Neutrophil (primary cell): ENCODE measurements at regions not wholly inside any gene's neighbourhood (a gene's known extent, or its start where the extent isn't known, plus 50 kb on each side); places are given as distances from the start of the nearest gene placed in this dataset.

Experiments
- H3K27ac ChIP-seq: fragments of 200-600 bp; sonication (generic); 2 replicates; pipeline ENCODE4 v1.5.1; 2016; ENCODE audit warnings: mild to moderate bottlenecking, moderate library complexity
- H3K27me3 ChIP-seq: fragments of 200-600 bp; sonication (generic); 2 replicates; pipeline ENCODE4 v1.6.0; 2016; ENCODE audit warnings: mild to moderate bottlenecking
- H3K36me3 ChIP-seq: fragments of 200-600 bp; sonication (generic); 2 replicates; pipeline ENCODE4 v1.5.1; 2017
- H3K4me1 ChIP-seq, 2 experiments: fragments of 200-600 bp in 1 of 2; sonication (generic) in 1 of 2; 1 replicate in 1 of 2; 2 replicates in 1 of 2; pipeline versions ENCODE4 v1.5.1 to v1.6.1; 2013 to 2016; ENCODE audit warnings: low read depth in 1 of 2, low read length in 1 of 2, mild to moderate bottlenecking in 1 of 2, moderate library complexity in 1 of 2; ENCODE audit not compliant: control insufficient read depth in 1 of 2, insufficient read depth in 1 of 2
- H3K4me3 ChIP-seq, 2 experiments: fragments of 200-600 bp in 1 of 2; sonication (generic) in 1 of 2; 1 replicate in 1 of 2; 2 replicates in 1 of 2; pipeline ENCODE4 v1.5.1; 2013 to 2016; ENCODE audit warnings: low read depth in 1 of 2, low read length in 1 of 2, mild to moderate bottlenecking in 1 of 2, moderate library complexity in 1 of 2
- H3K9me3 ChIP-seq: fragments of 200-600 bp; sonication (generic); 2 replicates; pipeline ENCODE4 v1.5.1; 2016
- TF ChIP-seq, protein P1 (sequence below): fragments of 200-600 bp; sonication (generic); IDR thresholded peaks from 2 replicates; pipeline ENCODE4 v1.5.1; 2016; ENCODE audit warnings: antibody characterized with exemption

DNA sequence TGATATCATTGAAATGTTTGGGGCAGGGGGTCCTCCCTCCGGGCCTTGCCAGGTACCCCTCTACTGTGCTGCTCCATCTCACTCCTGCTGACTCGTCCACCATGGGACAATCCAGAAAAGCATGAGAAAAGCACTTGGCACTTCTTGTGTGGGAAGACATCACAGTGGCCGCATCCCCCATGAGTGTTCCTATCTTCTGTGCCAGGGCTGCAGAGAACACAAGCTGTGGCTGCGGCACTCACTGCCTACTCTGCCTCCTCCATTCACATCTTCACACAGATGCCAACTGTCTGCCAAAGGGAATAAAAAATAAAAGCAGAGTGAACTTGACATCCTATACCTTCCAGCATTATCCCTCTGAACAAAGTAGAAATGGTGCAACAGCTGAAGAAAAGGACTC lies 117.4 kb upstream of the PROKR2 start:
- H3K27ac ChIP-seq = no peak overlapping the region
- no peaks in the 10 kb centered on the region for H3K4me1 ChIP-seq
- TF ChIP-seq, protein P1, sequence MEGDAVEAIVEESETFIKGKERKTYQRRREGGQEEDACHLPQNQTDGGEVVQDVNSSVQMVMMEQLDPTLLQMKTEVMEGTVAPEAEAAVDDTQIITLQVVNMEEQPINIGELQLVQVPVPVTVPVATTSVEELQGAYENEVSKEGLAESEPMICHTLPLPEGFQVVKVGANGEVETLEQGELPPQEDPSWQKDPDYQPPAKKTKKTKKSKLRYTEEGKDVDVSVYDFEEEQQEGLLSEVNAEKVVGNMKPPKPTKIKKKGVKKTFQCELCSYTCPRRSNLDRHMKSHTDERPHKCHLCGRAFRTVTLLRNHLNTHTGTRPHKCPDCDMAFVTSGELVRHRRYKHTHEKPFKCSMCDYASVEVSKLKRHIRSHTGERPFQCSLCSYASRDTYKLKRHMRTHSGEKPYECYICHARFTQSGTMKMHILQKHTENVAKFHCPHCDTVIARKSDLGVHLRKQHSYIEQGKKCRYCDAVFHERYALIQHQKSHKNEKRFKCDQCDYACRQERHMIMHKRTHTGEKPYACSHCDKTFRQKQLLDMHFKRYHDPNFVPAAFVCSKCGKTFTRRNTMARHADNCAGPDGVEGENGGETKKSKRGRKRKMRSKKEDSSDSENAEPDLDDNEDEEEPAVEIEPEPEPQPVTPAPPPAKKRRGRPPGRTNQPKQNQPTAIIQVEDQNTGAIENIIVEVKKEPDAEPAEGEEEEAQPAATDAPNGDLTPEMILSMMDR = no peak
- no peaks in the 10 kb centered on the region for H3K36me3 ChIP-seq
- peaks cover 89% of the 10 kb centered on the region for H3K27me3 ChIP-seq
- H3K4me3 ChIP-seq = no peak overlapping the region
- no peaks in the 10 kb centered on the region for H3K9me3 ChIP-seq

DNA sequence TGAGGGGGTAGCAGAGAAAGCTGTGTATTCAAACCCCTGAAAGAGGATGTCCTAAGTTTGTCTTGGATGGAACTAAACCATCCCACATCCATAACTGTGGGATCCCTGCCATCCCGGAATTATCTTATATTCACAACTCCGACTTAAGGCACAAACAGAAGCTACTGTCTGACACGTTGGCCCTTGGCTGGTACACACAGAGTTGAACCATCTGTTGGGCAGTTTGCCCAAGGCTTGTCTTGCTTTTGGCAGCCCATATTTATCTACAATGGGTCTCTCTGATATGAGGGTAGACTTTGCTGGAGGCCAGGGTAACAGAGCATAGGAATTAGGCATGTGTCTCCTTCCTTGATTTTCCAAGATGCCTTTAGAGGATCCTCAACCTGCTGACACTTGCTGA lies 116.6 kb upstream of the PROKR2 start:
- no peaks in the 10 kb centered on the region for H3K36me3 ChIP-seq
- H3K4me1 ChIP-seq = no peaks in the 10 kb centered on the region
- no peaks in the 10 kb centered on the region for H3K9me3 ChIP-seq
- H3K27me3 ChIP-seq = peaks cover 91% of the 10 kb centered on the region
- no peak overlapping the region for H3K27ac ChIP-seq
- TF ChIP-seq, protein P1 = no peak
- H3K4me3 ChIP-seq = no peak overlapping the region

DNA sequence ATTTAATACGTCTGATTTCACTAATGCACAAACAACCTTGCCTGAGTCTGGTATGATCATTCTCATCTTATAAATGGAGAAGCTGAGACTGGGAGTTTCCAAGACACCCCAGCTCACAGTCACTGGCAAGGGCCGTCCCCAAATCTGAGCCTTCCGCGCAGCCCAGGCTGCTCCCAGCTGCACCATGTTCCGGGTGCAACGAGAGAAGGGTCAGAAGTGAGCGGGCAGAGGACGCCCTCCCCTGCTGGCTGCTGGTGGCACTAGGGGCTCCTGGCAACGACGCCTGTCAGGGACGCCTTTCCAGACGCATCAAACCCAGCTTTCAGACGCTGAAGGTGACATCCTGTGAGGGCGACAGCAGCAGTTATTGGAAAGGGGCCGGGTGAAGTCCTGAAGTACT lies 115.3 kb upstream of the PROKR2 start:
- no peak overlapping the region for H3K4me3 ChIP-seq
- H3K9me3 ChIP-seq = no peaks in the 10 kb centered on the region
- no peak overlapping the region for H3K27ac ChIP-seq
- TF ChIP-seq, protein P1 = no peak
- H3K36me3 ChIP-seq = no peaks in the 10 kb centered on the region
- peaks cover 94% of the 10 kb centered on the region for H3K27me3 ChIP-seq
- H3K4me1 ChIP-seq = no peaks in the 10 kb centered on the region

DNA sequence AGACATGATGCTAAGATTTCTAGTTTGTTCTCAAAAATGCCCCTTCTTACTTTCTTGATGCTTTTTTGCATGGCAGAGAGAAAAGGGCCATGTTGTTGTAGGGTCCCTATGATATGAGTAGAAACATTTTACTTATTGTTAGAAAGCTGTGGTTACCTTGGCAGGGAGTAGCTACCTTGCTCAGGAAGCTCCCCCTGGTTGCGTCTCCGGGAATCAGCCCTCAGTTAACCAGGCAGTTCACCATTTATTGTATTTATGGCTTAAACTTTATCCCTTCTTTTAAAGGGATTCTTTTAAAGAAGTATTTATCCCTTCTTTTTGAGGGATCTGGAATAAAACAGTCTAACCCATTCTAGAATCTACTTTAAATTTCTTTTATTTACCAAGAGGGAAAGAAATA lies 113.9 kb upstream of the PROKR2 start:
- H3K27me3 ChIP-seq = peaks cover 94% of the 10 kb centered on the region
- no peaks in the 10 kb centered on the region for H3K36me3 ChIP-seq
- no peaks in the 10 kb centered on the region for H3K4me1 ChIP-seq
- TF ChIP-seq, protein P1 = no peak
- H3K27ac ChIP-seq = no peak overlapping the region
- no peaks in the 10 kb centered on the region for H3K9me3 ChIP-seq
- no peak overlapping the region for H3K4me3 ChIP-seq

DNA sequence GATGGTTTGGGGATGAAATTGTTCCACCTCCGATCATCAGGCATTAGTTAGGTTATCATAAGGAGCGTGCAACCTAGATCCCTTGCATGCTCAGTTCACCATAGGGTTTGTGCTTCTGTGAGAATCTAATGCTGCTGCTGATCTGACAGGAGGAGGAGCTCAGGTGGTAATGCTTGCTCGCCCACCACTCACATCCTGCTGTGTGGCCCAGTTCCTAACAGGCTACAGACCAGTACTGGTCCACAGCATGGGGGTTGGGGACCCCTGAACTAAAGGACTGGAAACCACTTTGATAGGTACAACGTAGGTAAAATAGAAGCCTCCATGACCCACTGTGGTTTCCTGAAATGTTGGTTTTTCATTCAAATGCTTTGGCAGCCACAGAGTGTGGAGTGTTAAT lies 109.3 kb upstream of the PROKR2 start:
- Histone ChIP-seq H3K36me3 (no peaks in the 10 kb centered on the region), H3K4me3 (no peak overlapping the region), H3K27me3 (peaks cover 90% of the 10 kb centered on the region), H3K4me1 (no peaks in the 10 kb centered on the region), H3K27ac (no peak overlapping the region), H3K9me3 (no peaks in the 10 kb centered on the region)
- TF ChIP-seq, protein P1 = no peak

DNA sequence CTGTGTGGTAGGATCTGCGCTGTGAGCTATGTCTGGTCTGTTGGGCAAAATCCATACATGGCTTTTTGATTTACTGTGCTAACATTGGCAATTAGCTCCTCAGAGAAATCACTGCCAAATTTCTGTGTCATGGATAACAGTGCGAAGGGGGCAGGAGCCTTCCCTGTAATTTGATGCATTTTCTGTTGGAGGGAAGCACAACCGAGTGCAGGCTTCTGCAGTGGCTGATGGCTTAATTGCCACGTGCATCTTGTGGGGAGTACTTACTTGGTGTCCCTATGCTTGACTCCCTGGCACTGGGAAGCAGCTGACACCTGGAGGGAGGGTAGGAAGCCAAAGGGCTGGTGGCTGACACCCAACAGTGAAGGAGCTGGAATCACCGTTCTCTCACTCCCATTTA lies 99.3 kb upstream of the PROKR2 start:
- peaks cover 33% of the 10 kb centered on the region for H3K27me3 ChIP-seq
- H3K9me3 ChIP-seq = no peaks in the 10 kb centered on the region
- TF ChIP-seq, protein P1 = no peak
- no peaks in the 10 kb centered on the region for H3K36me3 ChIP-seq
- no peak overlapping the region for H3K4me3 ChIP-seq
- no peak overlapping the region for H3K27ac ChIP-seq
- no peaks in the 10 kb centered on the region for H3K4me1 ChIP-seq
